ENCODE measurements at regions not wholly inside any gene's neighbourhood (a gene's known extent, or its start where the extent isn't known, plus 50 kb on each side); places are given as distances from the start of the nearest gene placed in this dataset.

DNA sequence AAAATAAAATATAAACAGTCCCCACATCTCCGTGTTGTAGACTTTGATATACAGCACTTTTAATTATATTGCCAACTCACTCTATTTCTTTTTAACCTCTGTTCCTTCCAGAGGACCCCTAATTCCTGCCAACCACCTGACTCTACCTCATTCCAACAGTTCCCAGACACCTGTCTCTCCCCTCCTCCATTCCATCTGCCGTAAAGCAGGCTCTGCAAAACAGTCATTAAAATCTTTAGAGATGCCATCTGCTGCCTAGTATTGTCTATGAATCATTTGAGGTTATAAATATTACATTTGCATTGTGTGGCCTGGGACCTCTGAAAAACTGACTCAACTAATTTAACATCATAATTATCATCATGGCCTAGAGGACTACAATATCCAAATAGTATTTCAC is 148.8 kb upstream of the DCN start:
- TF ChIP-seq SIN3A (IDR thresholded peaks at IDR 0.05; ENCODE audit: borderline replicate concordance, insufficient read depth, low read depth, low read length) (no peak), POLR2AphosphoS5 (IDR thresholded peaks at IDR 0.05; ENCODE audit: low read depth, low read length) (no peak)
- in situ Hi-C loops (cut with HindIII; ENCODE audit: low pct_unique_long_range_greater_than_20kb, low sequenced_read_pairs) (no loop called here), intact Hi-C loops (cut with micrococcal nuclease; ENCODE audit: unreplicated experiment) (no loop called here)
- H3K4me3 ChIP-seq (ENCODE audit: low read depth in 2 of 2, low read length in 2 of 2): no peak overlapping the region
- no peak overlapping the region for H3K27ac ChIP-seq (ENCODE audit: low read length)
- no peaks in the 10 kb centered on the region for H3K9me3 ChIP-seq (ENCODE audit: control insufficient read depth, insufficient read depth, low read depth, low read length)
- no peak for ATAC-seq
- ChIA-PET POLR2A (no interaction called here), CTCF (no interaction called here)
- H3K4me1 ChIP-seq (ENCODE audit: control insufficient read depth, insufficient read depth, low read length): no peaks in the 10 kb centered on the region
- no peak for DNase-seq (ENCODE audit: low read depth, low spot score)
- BruUV-seq (replicated peaks): no TSS peak
- no peaks in the 10 kb centered on the region for H3K36me3 ChIP-seq (ENCODE audit: control insufficient read depth, insufficient read depth, low read length)
- H3K27me3 ChIP-seq (ENCODE audit: control insufficient read depth, insufficient read depth, low read length): no peaks in the 10 kb centered on the region

GRCh38 chr12:91328451-91328850 is 145.8 kb upstream of the DCN start:
- BruUV-seq (replicated peaks): no TSS peak
- Histone ChIP-seq H3K4me1 (ENCODE audit: control insufficient read depth, insufficient read depth, low read length) (no peaks in the 10 kb centered on the region), H3K27me3 (ENCODE audit: control insufficient read depth, insufficient read depth, low read length) (no peaks in the 10 kb centered on the region), H3K4me3 (ENCODE audit: low read depth in 2 of 2, low read length in 2 of 2) (no peak overlapping the region), H3K27ac (ENCODE audit: low read length) (no peak overlapping the region), H3K9me3 (ENCODE audit: control insufficient read depth, insufficient read depth, low read depth, low read length) (no peaks in the 10 kb centered on the region), H3K36me3 (ENCODE audit: control insufficient read depth, insufficient read depth, low read length) (no peaks in the 10 kb centered on the region)
- ATAC-seq (no peak), DNase-seq (ENCODE audit: low read depth, low spot score) (no peak)
- TF ChIP-seq POLR2AphosphoS5 (IDR thresholded peaks at IDR 0.05; ENCODE audit: low read depth, low read length) (no peak), REST (IDR thresholded peaks at IDR 0.05; ENCODE audit: insufficient read depth in 1 of 2, low read depth in 2 of 2, low read length in 1 of 2) (no peak), SIN3A (IDR thresholded peaks at IDR 0.05; ENCODE audit: borderline replicate concordance, insufficient read depth, low read depth, low read length) (no peak), TCF7L2 (IDR thresholded peaks at IDR 0.05; ENCODE audit: low read depth, low read length) (no peak), CTCF (IDR thresholded peaks at IDR 0.05) (no peak)
- CTCF ChIA-PET: no interaction called here
- POLR2A ChIA-PET: no interaction called here
- in situ Hi-C loops (cut with HindIII; ENCODE audit: low pct_unique_long_range_greater_than_20kb, low sequenced_read_pairs): no loop called here
- intact Hi-C loops (cut with micrococcal nuclease; ENCODE audit: unreplicated experiment): loop anchor here (5.0 kb wide), 1 partner anchor 151 kb away; no protein-coding TSS in a partner anchor

DNA sequence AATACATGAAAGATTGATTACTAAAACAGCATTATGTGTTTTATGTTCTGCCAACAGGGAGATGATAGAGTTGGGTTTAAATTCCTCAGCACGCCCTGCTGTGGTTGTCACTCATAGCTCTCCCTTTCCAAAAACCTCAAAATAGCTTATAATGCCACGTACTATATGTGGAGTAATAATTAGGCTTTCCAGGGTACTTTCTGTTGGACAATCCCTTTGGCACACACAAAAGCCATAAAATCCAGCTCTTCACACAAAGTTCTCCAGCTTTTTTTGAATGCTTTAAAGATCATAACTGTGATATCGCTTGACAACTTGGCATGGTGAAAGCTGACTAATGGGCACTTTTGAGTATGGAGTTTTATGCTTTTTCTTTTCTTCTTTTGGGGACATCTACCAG is 145.3 kb upstream of the DCN start:
- Histone ChIP-seq H3K36me3 (ENCODE audit: control insufficient read depth, insufficient read depth, low read length) (no peaks in the 10 kb centered on the region), H3K9me3 (ENCODE audit: control insufficient read depth, insufficient read depth, low read depth, low read length) (no peaks in the 10 kb centered on the region), H3K4me3 (ENCODE audit: low read depth in 2 of 2, low read length in 2 of 2) (no peak overlapping the region), H3K27ac (ENCODE audit: low read length) (no peak overlapping the region), H3K27me3 (ENCODE audit: control insufficient read depth, insufficient read depth, low read length) (no peaks in the 10 kb centered on the region), H3K4me1 (ENCODE audit: control insufficient read depth, insufficient read depth, low read length) (no peaks in the 10 kb centered on the region)
- TF ChIP-seq TCF7L2 (IDR thresholded peaks at IDR 0.05; ENCODE audit: low read depth, low read length) (no peak), SIN3A (IDR thresholded peaks at IDR 0.05; ENCODE audit: borderline replicate concordance, insufficient read depth, low read depth, low read length) (no peak), REST (IDR thresholded peaks at IDR 0.05; ENCODE audit: insufficient read depth in 1 of 2, low read depth in 2 of 2, low read length in 1 of 2) (no peak), CTCF (IDR thresholded peaks at IDR 0.05) (no peak), POLR2AphosphoS5 (IDR thresholded peaks at IDR 0.05; ENCODE audit: low read depth, low read length) (no peak)
- DNase-seq (ENCODE audit: low read depth, low spot score) (no peak), ATAC-seq (no peak)
- ChIA-PET POLR2A (no interaction called here), CTCF (no interaction called here)
- intact Hi-C loops (cut with micrococcal nuclease; ENCODE audit: unreplicated experiment) (loop anchor here (2.0 to 5.0 kb wide), 2 partner anchors 151 to 349 kb away; no protein-coding TSS in a partner anchor), in situ Hi-C loops (cut with HindIII; ENCODE audit: low pct_unique_long_range_greater_than_20kb, low sequenced_read_pairs) (no loop called here)
- no TSS peak for BruUV-seq (replicated peaks)
